NCI-H345 treated with DMSO at 0.1 percent for 48 hours (cell line): ENCODE measurements at regions not wholly inside any gene's neighbourhood (a gene's known extent, or its start where the extent isn't known, plus 50 kb on each side); places are given as distances from the start of the nearest gene placed in this dataset.

ENCODE experiments used
- DNase-seq: peaks from one replicate; lab custom pipeline; 2025; ENCODE audit not compliant: unreplicated experiment; lab: John Stamatoyannopoulos, UW

GRCh38 chr5:174649391-174649790 lies 75.0 kb upstream of the MSX2 start:
- no peak for DNase-seq

DNA sequence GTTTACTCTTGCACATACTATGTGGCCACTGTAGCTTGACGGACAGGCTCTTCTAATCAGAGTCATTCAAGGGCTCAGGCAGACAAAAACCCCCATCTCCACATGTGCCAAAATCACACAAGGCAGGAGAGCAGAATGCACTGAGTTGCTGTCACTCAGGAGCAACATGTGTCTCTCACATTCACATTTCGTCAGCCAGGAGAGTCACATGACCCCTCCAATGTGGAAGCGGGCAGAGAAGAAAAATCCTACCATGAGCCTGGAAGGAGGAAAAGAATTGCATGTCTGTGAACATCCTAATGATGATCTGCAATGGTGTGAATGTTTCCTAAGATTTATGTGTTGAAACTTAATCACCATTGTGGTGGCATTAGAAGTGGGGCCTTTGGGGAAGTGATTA lies 69.9 kb upstream of the MSX2 start:
- no peak for DNase-seq

DNA sequence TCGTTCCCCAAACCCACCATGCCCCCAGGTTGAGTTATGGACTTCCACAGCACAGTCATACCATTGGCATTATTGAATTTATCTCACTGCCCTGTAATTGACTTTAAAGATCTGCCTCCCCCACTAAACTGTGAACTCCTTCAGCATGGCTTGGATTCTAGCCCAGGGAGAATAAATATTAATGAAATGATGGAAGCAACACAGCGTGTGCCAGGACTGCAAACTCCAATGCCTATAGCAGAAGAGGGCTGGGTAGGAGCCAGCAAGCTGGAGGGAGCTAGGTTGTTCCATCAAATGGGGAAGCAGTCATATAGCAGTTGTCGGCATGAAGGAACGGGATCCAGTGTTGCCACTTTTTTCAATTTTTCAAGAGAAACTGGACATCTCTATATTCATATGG lies 69.0 kb upstream of the MSX2 start:
- no peak for DNase-seq

DNA sequence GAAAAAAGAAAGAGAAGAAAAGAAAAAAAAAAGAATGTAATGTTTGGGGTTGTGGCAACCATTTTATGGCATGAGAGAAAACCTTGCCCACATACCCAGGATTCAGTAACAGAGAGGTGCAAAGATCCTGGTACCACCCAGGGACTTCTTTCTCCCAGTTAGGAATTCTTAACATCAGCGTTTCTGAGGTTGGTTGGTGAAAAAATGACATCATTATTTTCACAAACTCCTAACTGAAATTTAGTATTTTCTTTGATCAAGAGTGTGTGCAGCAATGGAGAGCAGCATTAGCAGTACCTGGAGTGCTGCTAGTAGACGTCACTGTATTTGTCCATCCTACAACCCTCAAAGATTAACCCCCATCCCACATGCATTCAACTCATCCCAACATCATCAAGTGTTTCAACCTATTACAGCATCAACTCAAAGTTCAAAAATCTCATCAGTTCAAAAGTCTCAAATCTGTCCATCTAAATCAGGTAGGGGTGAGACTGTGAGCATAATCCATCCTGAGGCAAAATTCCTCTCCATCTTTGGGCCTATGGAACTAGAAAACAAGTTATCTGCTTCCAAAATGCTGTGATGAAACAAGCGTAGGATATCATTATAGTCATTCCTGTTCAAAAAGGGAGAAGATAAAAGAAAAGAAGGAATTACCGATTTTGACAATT lies 60.1 kb upstream of the MSX2 start:
- no peak for DNase-seq

GRCh38 chr5:174665347-174665746 lies 59.0 kb upstream of the MSX2 start:
- no peak for DNase-seq

DNA sequence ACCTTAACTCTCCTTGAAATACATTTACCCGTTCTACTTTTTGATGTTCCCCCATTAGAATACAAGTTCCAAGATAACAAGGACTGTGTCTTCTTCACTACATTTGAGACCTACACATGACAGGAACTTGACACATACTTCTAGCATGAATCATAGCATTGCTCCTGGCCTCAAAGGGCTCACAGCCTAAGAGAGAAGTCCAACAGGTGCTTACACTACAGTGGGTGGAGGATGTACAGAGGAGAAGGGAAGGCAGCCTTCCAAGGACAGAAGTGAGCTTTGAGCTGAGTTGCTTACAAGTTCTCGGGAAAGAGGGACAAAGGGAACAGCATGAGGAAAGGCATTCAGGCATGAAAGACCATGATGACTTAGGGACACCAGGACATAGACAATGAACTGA lies 56.9 kb upstream of the MSX2 start:
- DNase-seq = no peak

GRCh38 chr5:174668349-174668748 lies 56.0 kb upstream of the MSX2 start:
- no peak for DNase-seq
